EH (cell line): ENCODE measurements at regions not wholly inside any gene's neighbourhood (a gene's known extent, or its start where the extent isn't known, plus 50 kb on each side); places are given as distances from the start of the nearest gene placed in this dataset.
"Not testable (repeated sequence)": the region's sequence is repeated elsewhere in the genome, so short reads cannot be mapped to it uniquely, and the experiment has no call there.

Experiments used
- DNase-seq: peaks from one replicate; pipeline ENCODE4 v3.0.0-alpha.2; 2015; ENCODE audit warnings: low read depth

DNA sequence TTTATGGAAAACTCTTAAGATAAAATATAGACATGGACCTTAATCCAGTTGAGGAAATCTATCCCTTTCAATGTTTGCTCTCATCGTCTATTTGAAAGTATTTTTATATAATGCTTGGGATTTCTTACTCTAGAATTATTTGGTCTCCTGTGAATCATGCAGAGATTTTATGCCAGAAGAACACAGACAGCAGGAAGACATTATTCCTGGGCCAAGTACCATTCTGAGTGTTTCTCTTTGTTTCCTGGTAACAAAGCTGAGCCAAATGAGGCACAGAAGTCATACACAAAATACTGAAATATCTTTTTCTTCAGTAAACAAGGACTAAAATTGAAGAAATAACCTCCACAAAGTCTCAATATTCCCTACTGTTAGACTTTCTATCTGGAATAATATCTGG lies 538.2 kb upstream of the EYS start:
- DNase-seq, result no peak

GRCh38 chr6:66238851-66239250 lies 531.8 kb upstream of the EYS start:
- DNase-seq, result no peak

- no peak for DNase-seq
These were observed 525.9 kb upstream of the EYS start for GRCh38 chr6:66232890-66233289.

GRCh38 chr6:66230591-66230990 lies 523.6 kb upstream of the EYS start:
- no peak for DNase-seq

- DNase-seq, result no peak
These were observed 519.1 kb upstream of the EYS start for GRCh38 chr6:66226109-66226508.

- no peak for DNase-seq
These were observed 503.9 kb upstream of the EYS start for GRCh38 chr6:66210964-66211363.

DNA sequence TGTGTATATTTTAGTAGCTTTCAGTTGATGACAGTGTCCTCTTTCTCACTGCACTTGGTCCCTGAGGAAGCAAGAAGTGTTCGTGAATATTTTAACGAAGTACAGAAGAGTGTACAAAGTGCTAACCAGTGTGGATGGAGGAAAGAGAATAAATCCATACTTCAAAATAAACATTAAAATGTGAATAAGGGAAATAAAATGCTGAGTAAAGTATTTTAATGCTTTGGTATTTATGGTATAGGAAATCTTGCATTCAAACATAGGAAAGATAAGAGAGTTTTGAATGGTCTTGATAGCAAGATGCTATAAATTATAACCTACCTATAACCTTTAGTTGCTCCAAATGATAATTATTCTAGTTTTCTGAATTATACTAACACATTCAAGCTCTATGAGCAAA lies 493.4 kb upstream of the EYS start:
- DNase-seq, result no peak

DNA sequence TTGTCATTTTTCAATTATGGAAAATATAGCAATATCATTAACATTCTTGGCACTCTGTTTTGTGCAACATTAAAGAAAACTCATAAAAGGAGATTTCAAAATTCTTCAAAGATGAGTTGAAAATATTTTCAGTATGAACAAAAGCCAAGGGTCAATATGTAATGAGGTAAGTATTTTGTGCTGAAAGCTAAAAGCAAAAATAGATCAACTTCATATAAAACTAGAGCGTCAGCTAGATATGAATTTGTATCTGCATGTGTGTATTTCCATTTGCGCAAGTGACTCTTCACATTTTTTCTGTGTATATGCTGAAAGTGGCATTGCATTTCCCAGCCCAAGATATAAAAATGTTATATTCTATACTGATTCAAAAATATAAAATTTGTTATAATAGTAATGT lies 492.1 kb upstream of the EYS start:
- DNase-seq, result no peak

GRCh38 chr6:66198062-66198624 lies 491.1 kb upstream of the EYS start:
- DNase-seq, result no peak

- DNase-seq, result no peak
These were observed 483.8 kb upstream of the EYS start for GRCh38 chr6:66190858-66191257.

DNA sequence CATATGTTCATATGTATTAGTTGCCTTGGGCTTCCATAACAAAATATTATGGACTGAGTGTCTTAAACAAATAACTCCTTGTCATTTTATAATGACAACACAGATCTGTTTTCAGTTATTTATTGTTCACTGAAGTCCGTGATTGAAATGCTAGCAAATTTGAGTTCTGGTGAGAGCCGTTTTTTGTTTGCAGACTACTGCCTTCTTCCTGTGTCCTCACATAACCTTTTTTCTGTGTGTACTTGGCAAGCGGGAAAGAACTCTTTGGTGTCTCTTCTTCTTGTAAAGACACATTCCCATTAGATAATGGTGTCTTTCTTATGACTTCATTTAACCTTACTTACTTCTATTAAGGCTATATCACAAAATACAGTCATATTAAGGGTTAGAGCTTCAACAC lies 482.9 kb upstream of the EYS start:
- no peak for DNase-seq

DNA sequence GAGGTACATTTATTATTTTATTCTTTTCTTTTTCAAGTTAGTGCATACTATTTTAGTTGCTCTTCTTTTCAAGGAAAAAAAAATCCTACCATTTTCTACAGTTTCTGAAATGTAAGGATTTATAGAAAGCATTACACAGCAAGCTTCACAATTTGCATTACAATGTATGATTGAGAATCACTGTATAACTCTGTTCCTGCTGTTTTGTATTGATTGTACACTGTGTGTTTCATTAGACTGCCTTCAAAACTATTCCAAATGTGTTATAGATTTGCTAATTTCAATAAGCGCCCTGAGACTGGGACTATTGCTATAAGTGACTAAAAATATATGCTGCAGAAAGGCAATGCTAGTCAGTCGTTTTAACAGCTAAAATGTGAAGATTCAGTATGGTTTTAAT lies 479.7 kb upstream of the EYS start:
- no peak for DNase-seq

DNA sequence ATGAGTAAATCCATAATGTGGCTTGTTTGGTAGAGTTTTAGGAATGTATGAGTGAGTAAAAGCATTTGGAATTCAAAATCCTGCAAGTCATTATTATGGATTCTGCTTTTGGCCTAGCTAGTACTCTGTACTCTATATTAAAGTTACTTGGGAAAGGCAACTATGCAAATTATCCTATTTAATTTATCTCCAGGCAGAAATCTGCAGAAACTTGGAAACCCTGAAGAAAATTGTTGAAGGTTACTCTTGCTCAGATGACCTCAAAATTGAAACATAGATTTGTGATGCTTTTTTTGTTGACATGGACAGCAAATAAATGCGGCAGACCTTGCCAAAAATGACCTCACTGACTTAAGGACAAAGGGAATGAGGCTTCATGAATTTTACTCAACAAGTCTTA lies 477.1 kb upstream of the EYS start:
- DNase-seq, result no peak

DNA sequence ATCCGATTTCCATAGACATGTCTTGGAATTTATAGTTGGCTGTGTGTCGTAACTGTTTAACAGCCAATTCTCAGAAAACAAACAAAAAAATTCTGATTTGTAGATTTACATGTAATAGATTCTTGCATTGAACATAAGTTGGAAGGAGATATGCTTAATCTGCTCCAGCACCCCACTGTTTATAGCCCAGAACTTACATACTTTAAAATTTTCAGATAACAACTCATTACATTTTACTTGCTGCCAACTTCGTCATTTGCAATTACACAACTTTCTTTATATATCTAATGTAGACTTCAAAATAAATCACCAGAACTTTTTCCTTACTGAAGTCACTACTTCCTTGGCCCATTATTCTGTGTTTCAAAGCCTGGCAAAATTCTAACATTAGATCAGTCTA lies 472.3 kb upstream of the EYS start:
- DNase-seq, result no peak

DNA sequence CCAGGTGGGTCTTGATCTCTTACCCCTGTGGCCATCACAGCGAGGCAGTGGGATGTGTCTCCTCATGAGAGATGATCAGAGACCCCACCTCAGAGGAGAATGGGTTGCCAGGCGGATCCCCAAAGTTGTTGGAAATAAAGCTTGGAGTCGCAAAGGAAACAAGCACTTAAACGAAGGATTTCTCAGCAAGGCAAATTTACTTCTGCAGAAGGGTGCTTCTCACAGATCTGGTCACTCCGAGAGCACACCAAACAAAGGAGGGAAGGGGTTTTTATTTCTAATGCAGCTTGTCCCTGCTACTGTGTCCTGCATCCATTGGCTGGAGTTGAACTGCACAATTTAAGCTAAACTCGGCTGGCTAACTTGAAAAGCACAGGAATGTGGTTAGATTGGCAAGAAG lies 466.6 kb upstream of the EYS start:
- DNase-seq, result no peak

- not testable (repeated sequence) for DNase-seq
These were observed 459.7 kb upstream of the EYS start for GRCh38 chr6:66166713-66167112.

GRCh38 chr6:66161546-66162108 lies 454.6 kb upstream of the EYS start:
- DNase-seq, result no peak

GRCh38 chr6:66159937-66160336 lies 452.9 kb upstream of the EYS start:
- no peak for DNase-seq

DNA sequence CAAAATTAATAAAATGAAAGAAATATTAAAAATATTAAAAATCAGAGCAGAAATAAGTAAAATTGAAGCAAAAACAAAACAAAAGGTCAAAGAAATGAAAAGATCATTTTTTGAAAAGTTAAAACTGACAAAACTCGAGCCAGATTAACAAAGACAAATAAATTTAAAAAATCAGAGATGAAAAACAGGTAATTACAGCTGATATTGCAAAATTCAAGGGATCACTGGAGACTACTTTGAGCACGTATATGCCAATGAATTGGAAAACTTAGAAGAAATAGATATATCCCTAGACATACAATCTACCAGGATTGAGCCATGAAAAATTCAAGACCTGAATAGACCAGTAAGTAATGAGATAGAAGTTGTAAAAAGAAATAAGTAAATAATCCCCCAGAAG lies 446.2 kb upstream of the EYS start:
- DNase-seq, result no peak

GRCh38 chr6:66149132-66149531 lies 442.1 kb upstream of the EYS start:
- no peak for DNase-seq

DNA sequence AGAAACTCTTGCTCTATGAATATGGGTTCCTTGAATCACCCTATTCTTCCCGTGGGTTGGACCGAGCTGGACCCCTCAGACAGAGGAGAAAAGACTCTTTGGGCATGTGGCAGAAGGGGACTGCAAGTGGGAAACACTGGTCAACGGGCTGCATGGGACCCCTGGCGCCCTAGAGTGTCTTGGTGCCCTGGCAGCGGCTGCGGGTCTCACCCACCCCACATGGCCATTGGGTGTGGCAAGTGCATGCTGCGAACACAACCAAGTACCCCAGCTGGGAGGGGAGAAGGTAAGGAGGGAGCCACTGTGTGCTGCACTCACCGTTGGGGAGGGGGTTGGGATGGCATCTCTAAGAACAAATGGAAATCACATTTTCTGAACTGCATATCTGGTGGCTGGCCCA lies 438.8 kb upstream of the EYS start:
- DNase-seq, result no peak

- DNase-seq, result no peak
These were observed 427.0 kb upstream of the EYS start for GRCh38 chr6:66134021-66134420.

- DNase-seq, result no peak
These were observed 421.6 kb upstream of the EYS start for GRCh38 chr6:66128656-66129055.

DNA sequence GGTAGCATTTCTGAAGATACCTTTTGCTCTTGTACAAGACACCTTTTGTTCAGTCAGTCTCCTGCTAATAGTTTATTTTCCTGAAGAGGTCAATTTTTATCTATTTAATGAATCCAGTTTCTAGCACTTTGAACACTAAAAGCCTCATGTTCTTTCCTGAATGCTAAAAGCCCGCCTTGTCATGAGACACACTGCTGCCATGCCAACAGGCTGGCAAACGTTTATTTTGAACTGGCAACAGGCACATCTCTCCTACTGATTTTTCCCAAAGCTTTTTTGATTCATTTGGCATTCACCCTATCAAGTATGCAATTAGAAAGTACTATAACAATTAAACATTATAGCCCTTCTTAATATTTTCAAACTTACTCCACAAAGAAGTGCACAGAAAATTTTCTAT lies 421.2 kb upstream of the EYS start:
- DNase-seq, result no peak

GRCh38 chr6:66127061-66127460 lies 420.0 kb upstream of the EYS start:
- DNase-seq, result no peak
